ENCODE measurements at regions not wholly inside any gene's neighbourhood (a gene's known extent, or its start where the extent isn't known, plus 50 kb on each side); places are given as distances from the start of the nearest gene placed in this dataset.
A peak's percentile ranks its signal among the peaks of the same experiment; 100 is the strongest.

GRCh38 chr5:88507261-88507660 is 238.6 kb upstream of the TMEM161B start:
- no peak overlapping the region for H3K4me3 ChIP-seq
- H3K27me3 ChIP-seq: no peaks in the 10 kb centered on the region
- no peak for TF ChIP-seq CTCF (IDR thresholded peaks at IDR 0.05)
- no peaks in the 10 kb centered on the region for H3K9me3 ChIP-seq
- H3K4me1 ChIP-seq: no peaks in the 10 kb centered on the region
- H3K27ac ChIP-seq: no peak overlapping the region
- intact Hi-C loops (cut with DNase I): no loop called here
- DNase-seq (ENCODE audit: low spot score in 2 of 2): no peak
- no peaks in the 10 kb centered on the region for H3K36me3 ChIP-seq

GRCh38 chr5:88503406-88503805 is 234.8 kb upstream of the TMEM161B start:
- intact Hi-C loops (cut with DNase I): no loop called here
- no peaks in the 10 kb centered on the region for H3K36me3 ChIP-seq
- no peak overlapping the region for H3K27ac ChIP-seq
- no peaks in the 10 kb centered on the region for H3K9me3 ChIP-seq
- no peak for DNase-seq (ENCODE audit: low spot score in 2 of 2)
- no peak for TF ChIP-seq CTCF (IDR thresholded peaks at IDR 0.05)
- no peaks in the 10 kb centered on the region for H3K27me3 ChIP-seq
- peak overlapping the region in 1 of 2 donors; percentile 43 for H3K4me3 ChIP-seq
- H3K4me1 ChIP-seq: no peaks in the 10 kb centered on the region

GRCh38 chr5:88503041-88503345 is 234.3 kb upstream of the TMEM161B start:
- H3K27ac ChIP-seq: no peak overlapping the region
- intact Hi-C loops (cut with DNase I): no loop called here
- H3K36me3 ChIP-seq: no peaks in the 10 kb centered on the region
- DNase-seq (ENCODE audit: low spot score in 2 of 2): no peak
- TF ChIP-seq CTCF (IDR thresholded peaks at IDR 0.05): no peak
- H3K27me3 ChIP-seq: no peaks in the 10 kb centered on the region
- no peaks in the 10 kb centered on the region for H3K9me3 ChIP-seq
- H3K4me3 ChIP-seq: peak overlapping the region; percentile 43 to 55
- H3K4me1 ChIP-seq: no peaks in the 10 kb centered on the region

- TF ChIP-seq CTCF (IDR thresholded peaks at IDR 0.05): no peak
- intact Hi-C loops (cut with DNase I): no loop called here
These were observed 233.8 kb upstream of the TMEM161B start for GRCh38 chr5:88502179-88503040.

GRCh38 chr5:88495810-88496209 is 227.2 kb upstream of the TMEM161B start:
- Histone ChIP-seq H3K27me3 (no peaks in the 10 kb centered on the region), H3K4me3 (no peak overlapping the region), H3K27ac (no peak overlapping the region), H3K4me1 (no peaks in the 10 kb centered on the region), H3K9me3 (no peaks in the 10 kb centered on the region), H3K36me3 (no peaks in the 10 kb centered on the region)
- intact Hi-C loops (cut with DNase I): no loop called here
- DNase-seq (ENCODE audit: low spot score in 2 of 2): no peak
- TF ChIP-seq CTCF (IDR thresholded peaks at IDR 0.05): no peak

More at GRCh38 chr5:88502179-88503040, 233.8 kb upstream of the TMEM161B start:
- H3K27ac ChIP-seq: no peak overlapping the region
- H3K36me3 ChIP-seq: no peaks in the 10 kb centered on the region
- H3K9me3 ChIP-seq: no peaks in the 10 kb centered on the region
- H3K4me3 ChIP-seq: peak overlapping the region; percentile 43 to 55
- no peak for DNase-seq (ENCODE audit: low spot score in 2 of 2)
- H3K4me1 ChIP-seq: no peaks in the 10 kb centered on the region
- H3K27me3 ChIP-seq: no peaks in the 10 kb centered on the region

All from ascending aorta (tissue), 2 donors.